H1 (cell line): ENCODE measurements at regions not wholly inside any gene's neighbourhood (a gene's known extent, or its start where the extent isn't known, plus 50 kb on each side); places are given as distances from the start of the nearest gene placed in this dataset.

Experiments used
- ATF3 ChIP-seq: IDR thresholded peaks from 2 replicates; pipeline ENCODE4 v1.6.1; 2011; ENCODE audit warnings: low read depth, mild to moderate bottlenecking, low read length; ENCODE audit not compliant: insufficient read depth
- CTCF ChIP-seq, 3 experiments: IDR thresholded peaks; 1 replicate in 2 of 3; 2 replicates in 1 of 3; pipeline versions ENCODE4 v1.5.1 to v1.6.1; 2011; ENCODE audit warnings: low read length in 3 of 3, mild to moderate bottlenecking in 3 of 3, inconsistent platforms in 2 of 3, low read depth in 1 of 3, moderate library complexity in 1 of 3; ENCODE audit not compliant: insufficient read depth in 1 of 3; ENCODE audit errors: control extremely low read depth in 1 of 3
- EP300 ChIP-seq, 2 experiments: IDR thresholded peaks; 1 replicate in 1 of 2; 2 replicates in 1 of 2; pipeline ENCODE4 v1.6.1; 2011 to 2012; ENCODE audit warnings: low read depth in 2 of 2, low read length in 2 of 2, mild to moderate bottlenecking in 2 of 2, borderline replicate concordance in 1 of 2, inconsistent platforms in 1 of 2, moderate library complexity in 1 of 2
- EZH2 ChIP-seq: fragments of 200-600 bp; sonication (generic); IDR thresholded peaks from 2 replicates; pipeline ENCODE4 v1.7.1; 2012; ENCODE audit warnings: low read depth, mild to moderate bottlenecking, moderate library complexity, low read length, inconsistent platforms; ENCODE audit not compliant: severe bottlenecking
- HDAC2 ChIP-seq, 2 experiments: fragments of 300-600 bp in 1 of 2; sonication (generic) in 1 of 2; IDR thresholded peaks; 2 replicates each; pipeline ENCODE4 v1.6.1; 2011 to 2012; ENCODE audit warnings: low read depth in 2 of 2, low read length in 2 of 2, mild to moderate bottlenecking in 2 of 2, moderate library complexity in 2 of 2, borderline replicate concordance in 1 of 2, inconsistent platforms in 1 of 2
- JUN ChIP-seq: IDR thresholded peaks from 2 replicates; pipeline ENCODE4 v1.6.1; 2011; ENCODE audit warnings: low read depth, mild to moderate bottlenecking, improper control_type of control experiment, low read length
- KDM1A ChIP-seq: fragments of 200-600, 300-600 bp; sonication (generic); IDR thresholded peaks from 2 replicates; pipeline ENCODE4 v1.7.1; 2016; ENCODE audit warnings: mild to moderate bottlenecking, low read length, borderline replicate concordance
- POLR2AphosphoS5 ChIP-seq: IDR thresholded peaks from 2 replicates; pipeline ENCODE4 v1.6.1; 2011; ENCODE audit warnings: low read depth, low read length
- RFX5 ChIP-seq: IDR thresholded peaks from 2 replicates; pipeline ENCODE4 v1.6.1; 2011; ENCODE audit warnings: low read depth, low read length, improper control_type of control experiment, borderline replicate concordance
- RXRA ChIP-seq: IDR thresholded peaks from 2 replicates; pipeline ENCODE4 v1.6.1; 2011; ENCODE audit warnings: low read depth, mild to moderate bottlenecking, low read length, moderate library complexity; ENCODE audit not compliant: insufficient read depth
- TEAD4 ChIP-seq: IDR thresholded peaks from 2 replicates; pipeline ENCODE4 v1.6.1; 2012; ENCODE audit warnings: low read depth, low read length, inconsistent platforms, mixed read lengths

- TF ChIP-seq TEAD4 (no peak), RFX5 (no peak), KDM1A (no peak), POLR2AphosphoS5 (no peak), RXRA (no peak), HDAC2 (IDR thresholded peaks at IDR 0.05; ENCODE audit: borderline replicate concordance in 1 of 2, low read depth in 2 of 2, low read length in 2 of 2) (no peak), CTCF (IDR thresholded peaks at IDR 0.05; ENCODE audit: control extremely low read depth in 1 of 3, insufficient read depth in 1 of 3, low read depth in 1 of 3, low read length in 3 of 3) (peak in 1 of 3 experiments; percentile 6; a peak in 1 of 4 replicates), EZH2 (peak; percentile 91), EP300 (IDR thresholded peaks at IDR 0.05; ENCODE audit: borderline replicate concordance in 1 of 2, low read depth in 2 of 2, low read length in 2 of 2) (no peak), ATF3 (no peak), JUN (no peak)
Observed at GRCh38 chr1:147077936-147078605, 94.2 kb downstream of the PRKAB2 start.
